ENCODE measurements at regions not wholly inside any gene's neighbourhood (a gene's known extent, or its start where the extent isn't known, plus 50 kb on each side); places are given as distances from the start of the nearest gene placed in this dataset.
"Not testable (repeated sequence)": the region's sequence is repeated elsewhere in the genome, so short reads cannot be mapped to it uniquely, and the experiment has no call there.

DNA sequence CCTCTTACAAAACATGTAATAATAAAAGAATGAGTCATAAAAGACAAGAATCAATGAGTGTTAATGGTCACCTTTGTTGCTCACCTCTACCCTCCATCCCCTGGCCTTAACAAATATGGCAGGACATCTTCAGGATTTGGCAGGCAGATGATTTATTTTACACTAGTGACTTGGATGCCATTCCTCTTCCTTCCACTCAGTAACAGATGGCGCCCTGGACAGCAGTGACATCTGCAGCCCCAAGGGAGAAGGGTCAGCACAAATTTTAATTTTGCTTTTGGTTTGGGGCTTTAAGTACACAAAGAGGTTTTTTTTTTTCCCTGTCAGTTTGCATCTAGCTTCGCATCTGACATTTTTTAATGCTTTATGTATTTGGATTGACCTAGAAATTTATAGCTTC lies 188.9 kb downstream of the ZNF92 start:
- DNase-seq; H3K4me2 ChIP-seq (ENCODE audit: low read length): not testable (repeated sequence)

GRCh38 chr7:65563333-65563732 lies 189.7 kb downstream of the ZNF92 start:
- ATAC-seq, result peak; percentile 57
- DNase-seq; H3K9me3 ChIP-seq (ENCODE audit: low read length); H3K4me3 ChIP-seq (ENCODE audit: low read length); H3F3A ChIP-seq (ENCODE audit: low read length, unreplicated experiment); H3K27me3 ChIP-seq (ENCODE audit: low read length); H3K36me3 ChIP-seq (ENCODE audit: low read depth, low read length); H3K4me1 ChIP-seq (ENCODE audit: insufficient read depth, low read length); H4K20me1 ChIP-seq (ENCODE audit: low read length); H3K9me2 ChIP-seq (replicated peaks; ENCODE audit: low read length); CTCF ChIA-PET; intact Hi-C loops (cut with micrococcal nuclease); H3K4me2 ChIP-seq (ENCODE audit: low read length); POLR2A ChIA-PET (ENCODE audit: unreplicated experiment); H2AFZ ChIP-seq (ENCODE audit: low read length); H3K79me2 ChIP-seq (ENCODE audit: low read length); H3K9ac ChIP-seq (ENCODE audit: low read length); BruUV-seq (replicated peaks); H3K27ac ChIP-seq (ENCODE audit: low read length): not testable (repeated sequence)

More for the DNA sequence above, 188.9 kb downstream of the ZNF92 start:
- H3K79me2 ChIP-seq (ENCODE audit: low read length); H3K4me1 ChIP-seq (ENCODE audit: insufficient read depth, low read length); BruUV-seq (replicated peaks); H3K27me3 ChIP-seq (ENCODE audit: low read length); H3K9ac ChIP-seq (ENCODE audit: low read length); H3K9me3 ChIP-seq (ENCODE audit: low read length); H3K4me3 ChIP-seq (ENCODE audit: low read length); H3K27ac ChIP-seq (ENCODE audit: low read length); CTCF ChIA-PET; intact Hi-C loops (cut with micrococcal nuclease); H2AFZ ChIP-seq (ENCODE audit: low read length); H3K36me3 ChIP-seq (ENCODE audit: low read depth, low read length); H3K9me2 ChIP-seq (replicated peaks; ENCODE audit: low read length); H4K20me1 ChIP-seq (ENCODE audit: low read length); POLR2A ChIA-PET (ENCODE audit: unreplicated experiment); H3F3A ChIP-seq (ENCODE audit: low read length, unreplicated experiment): not testable (repeated sequence)
- peak; percentile 90 for ATAC-seq

GRCh38 chr7:65568226-65568625 lies 194.6 kb downstream of the ZNF92 start:
- H3K4me3 ChIP-seq (ENCODE audit: low read length); CTCF ChIA-PET; H3K9me2 ChIP-seq (replicated peaks; ENCODE audit: low read length); intact Hi-C loops (cut with micrococcal nuclease); POLR2A ChIA-PET (ENCODE audit: unreplicated experiment); H3K9ac ChIP-seq (ENCODE audit: low read length); H3K4me1 ChIP-seq (ENCODE audit: insufficient read depth, low read length); H3K36me3 ChIP-seq (ENCODE audit: low read depth, low read length); H4K20me1 ChIP-seq (ENCODE audit: low read length); H2AFZ ChIP-seq (ENCODE audit: low read length); H3K79me2 ChIP-seq (ENCODE audit: low read length); H3K27ac ChIP-seq (ENCODE audit: low read length); H3K27me3 ChIP-seq (ENCODE audit: low read length); BruUV-seq (replicated peaks); DNase-seq; H3F3A ChIP-seq (ENCODE audit: low read length, unreplicated experiment); H3K9me3 ChIP-seq (ENCODE audit: low read length); H3K4me2 ChIP-seq (ENCODE audit: low read length): not testable (repeated sequence)
- peak; percentile 69 for ATAC-seq

DNA sequence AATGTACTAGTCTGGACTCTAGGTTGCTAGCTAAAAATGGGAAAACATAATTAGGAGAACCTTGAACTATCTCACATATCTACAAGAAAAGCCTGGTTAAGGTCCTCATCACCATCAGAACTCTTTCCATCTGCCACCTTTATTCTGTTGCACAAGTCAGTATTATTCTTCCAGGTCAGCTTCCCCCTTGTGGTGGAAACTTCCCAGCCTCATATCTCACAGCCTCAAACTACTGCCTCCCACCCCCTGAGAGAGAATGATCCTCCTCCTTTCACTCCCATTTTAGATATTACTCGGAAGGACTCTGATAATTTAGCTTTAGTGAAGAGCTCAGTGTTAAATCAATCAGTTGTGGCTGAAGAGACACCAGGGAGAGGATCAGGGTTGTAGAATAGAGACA lies 197.3 kb downstream of the ZNF92 start:
- CTCF ChIA-PET; DNase-seq; H3K36me3 ChIP-seq (ENCODE audit: low read depth, low read length); POLR2A ChIA-PET (ENCODE audit: unreplicated experiment); H3K9me2 ChIP-seq (replicated peaks; ENCODE audit: low read length); intact Hi-C loops (cut with micrococcal nuclease); H3K4me2 ChIP-seq (ENCODE audit: low read length); H2AFZ ChIP-seq (ENCODE audit: low read length); H3K4me1 ChIP-seq (ENCODE audit: insufficient read depth, low read length); H3F3A ChIP-seq (ENCODE audit: low read length, unreplicated experiment); H3K27me3 ChIP-seq (ENCODE audit: low read length); H3K9ac ChIP-seq (ENCODE audit: low read length); H3K79me2 ChIP-seq (ENCODE audit: low read length); H3K9me3 ChIP-seq (ENCODE audit: low read length); ATAC-seq; H4K20me1 ChIP-seq (ENCODE audit: low read length); H3K27ac ChIP-seq (ENCODE audit: low read length); H3K4me3 ChIP-seq (ENCODE audit: low read length); BruUV-seq (replicated peaks): not testable (repeated sequence)

GRCh38 chr7:65572581-65572980 lies 198.9 kb downstream of the ZNF92 start:
- H3K79me2 ChIP-seq (ENCODE audit: low read length); BruUV-seq (replicated peaks); intact Hi-C loops (cut with micrococcal nuclease); DNase-seq; H4K20me1 ChIP-seq (ENCODE audit: low read length); H3K27me3 ChIP-seq (ENCODE audit: low read length); H2AFZ ChIP-seq (ENCODE audit: low read length); H3K27ac ChIP-seq (ENCODE audit: low read length); CTCF ChIA-PET; ATAC-seq; H3K36me3 ChIP-seq (ENCODE audit: low read depth, low read length); H3K9me2 ChIP-seq (replicated peaks; ENCODE audit: low read length); H3K4me2 ChIP-seq (ENCODE audit: low read length); H3K9me3 ChIP-seq (ENCODE audit: low read length); H3K4me3 ChIP-seq (ENCODE audit: low read length); H3F3A ChIP-seq (ENCODE audit: low read length, unreplicated experiment); H3K4me1 ChIP-seq (ENCODE audit: insufficient read depth, low read length); H3K9ac ChIP-seq (ENCODE audit: low read length): not testable (repeated sequence)
- POLR2A ChIA-PET (ENCODE audit: unreplicated experiment), result interaction anchor here (0.7 kb wide), 1 partner anchor 49 kb away, joined by 4 read pairs; no protein-coding TSS in a partner anchor

GRCh38 chr7:65576370-65576769 lies 202.7 kb downstream of the ZNF92 start:
- H3K9ac ChIP-seq (ENCODE audit: low read length); H3K4me1 ChIP-seq (ENCODE audit: insufficient read depth, low read length); H2AFZ ChIP-seq (ENCODE audit: low read length); BruUV-seq (replicated peaks); CTCF ChIA-PET; H3K27ac ChIP-seq (ENCODE audit: low read length); H3F3A ChIP-seq (ENCODE audit: low read length, unreplicated experiment); H3K79me2 ChIP-seq (ENCODE audit: low read length); H3K4me3 ChIP-seq (ENCODE audit: low read length); H3K9me2 ChIP-seq (replicated peaks; ENCODE audit: low read length); H3K4me2 ChIP-seq (ENCODE audit: low read length); POLR2A ChIA-PET (ENCODE audit: unreplicated experiment); H3K36me3 ChIP-seq (ENCODE audit: low read depth, low read length); H3K9me3 ChIP-seq (ENCODE audit: low read length); intact Hi-C loops (cut with micrococcal nuclease); DNase-seq; H3K27me3 ChIP-seq (ENCODE audit: low read length); ATAC-seq; H4K20me1 ChIP-seq (ENCODE audit: low read length): not testable (repeated sequence)

DNA sequence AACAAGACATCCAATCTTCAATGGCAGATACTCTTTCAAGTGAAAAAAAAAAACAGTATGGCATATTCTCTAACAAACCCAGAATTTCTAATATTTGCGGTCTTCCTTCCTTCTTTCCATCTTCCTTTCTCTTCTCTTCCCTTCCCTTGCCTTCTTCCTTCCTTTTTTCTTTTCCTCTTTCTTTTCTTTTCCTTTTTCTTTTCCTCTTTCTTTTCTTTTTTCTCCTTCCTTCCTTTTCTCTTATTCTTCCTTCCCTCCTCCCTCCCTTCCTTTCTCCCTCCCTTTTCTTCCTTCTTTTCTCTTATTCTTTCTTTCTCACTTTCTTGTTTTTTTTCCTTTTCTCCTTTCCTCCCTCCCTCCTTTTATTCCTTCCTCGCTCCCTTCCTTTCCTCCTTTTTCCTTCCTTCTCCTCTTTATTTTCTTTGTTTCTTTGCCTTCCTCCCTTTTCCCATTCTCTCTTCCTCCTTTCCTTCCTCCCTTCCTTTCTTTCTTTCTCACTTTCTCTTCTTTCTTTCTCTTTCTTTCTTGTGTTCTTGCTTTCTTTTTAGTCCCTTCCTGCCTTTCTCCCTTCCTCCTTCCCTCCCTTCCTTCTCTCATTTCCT lies 209.0 kb downstream of the ZNF92 start:
- intact Hi-C loops (cut with micrococcal nuclease); POLR2A ChIA-PET (ENCODE audit: unreplicated experiment); BruUV-seq (replicated peaks): not testable (repeated sequence)

More for the DNA sequence above, 209.0 kb downstream of the ZNF92 start:
- H4K20me1 ChIP-seq (ENCODE audit: low read length); H3K9me2 ChIP-seq (replicated peaks; ENCODE audit: low read length); H3K4me1 ChIP-seq (ENCODE audit: insufficient read depth, low read length); H3K27ac ChIP-seq (ENCODE audit: low read length); H3K27me3 ChIP-seq (ENCODE audit: low read length); H3K9me3 ChIP-seq (ENCODE audit: low read length); CTCF ChIA-PET; H3K36me3 ChIP-seq (ENCODE audit: low read depth, low read length); H3F3A ChIP-seq (ENCODE audit: low read length, unreplicated experiment); H3K4me3 ChIP-seq (ENCODE audit: low read length); H3K79me2 ChIP-seq (ENCODE audit: low read length); ATAC-seq; DNase-seq; H3K4me2 ChIP-seq (ENCODE audit: low read length); H3K9ac ChIP-seq (ENCODE audit: low read length); H2AFZ ChIP-seq (ENCODE audit: low read length): not testable (repeated sequence)
